Endometrium (tissue), 2 donors: ENCODE measurements at regions not wholly inside any gene's neighbourhood (a gene's known extent, or its start where the extent isn't known, plus 50 kb on each side); places are given as distances from the start of the nearest gene placed in this dataset.
"Not testable (repeated sequence)": the region's sequence is repeated elsewhere in the genome, so short reads cannot be mapped to it uniquely, and the experiment has no call there.

Source experiments
- FAIRE-seq: peaks from 2 replicates; lab custom pipeline; 2012; peaks lifted over from hg19 to GRCh38; lab: Jason Lieb, UNC
- donor health status: control.
- donor health status: control.

GRCh38 chr2:16750175-16750924, 84.7 kb upstream of the CYRIA start:
- no peak for FAIRE-seq

- FAIRE-seq, result not testable (repeated sequence)
Measured at GRCh38 chr2:16748511-16749266, 83.1 kb upstream of the CYRIA start.

- FAIRE-seq, result no peak
Measured at GRCh38 chr2:16747689-16748088, 82.1 kb upstream of the CYRIA start.

- no peak for FAIRE-seq
Measured at GRCh38 chr2:16747257-16747656, 81.6 kb upstream of the CYRIA start.

GRCh38 chr2:16746833-16747232, 81.2 kb upstream of the CYRIA start:
- FAIRE-seq, result no peak

GRCh38 chr2:16746329-16746728, 80.7 kb upstream of the CYRIA start:
- no peak for FAIRE-seq

- no peak for FAIRE-seq
Measured at GRCh38 chr2:16745466-16745865, 79.8 kb upstream of the CYRIA start.

GRCh38 chr2:16744521-16744920, 78.9 kb upstream of the CYRIA start:
- FAIRE-seq, result no peak

- FAIRE-seq, result no peak
Measured at GRCh38 chr2:16742026-16742425, 76.4 kb upstream of the CYRIA start.

GRCh38 chr2:16741498-16741897, 75.9 kb upstream of the CYRIA start:
- no peak for FAIRE-seq

GRCh38 chr2:16739778-16740581, 74.3 kb upstream of the CYRIA start:
- FAIRE-seq, result no peak

- no peak for FAIRE-seq
Measured at GRCh38 chr2:16738361-16739225, 73.0 kb upstream of the CYRIA start.

GRCh38 chr2:16737812-16738211, 72.2 kb upstream of the CYRIA start:
- no peak for FAIRE-seq

- FAIRE-seq, result no peak
Measured at GRCh38 chr2:16736633-16737032, 71.0 kb upstream of the CYRIA start.

GRCh38 chr2:16729335-16729734, 63.7 kb upstream of the CYRIA start:
- no peak for FAIRE-seq

- FAIRE-seq, result no peak
Measured at GRCh38 chr2:16728351-16729136, 62.9 kb upstream of the CYRIA start.

- FAIRE-seq, result not testable (repeated sequence)
Measured at GRCh38 chr2:16727849-16728248, 62.2 kb upstream of the CYRIA start.

- FAIRE-seq, result no peak
Measured at GRCh38 chr2:16727256-16727655, 61.6 kb upstream of the CYRIA start.

- FAIRE-seq, result no peak
Measured at GRCh38 chr2:16726577-16726976, 60.9 kb upstream of the CYRIA start.

- FAIRE-seq, result no peak
Measured at GRCh38 chr2:16726147-16726546, 60.5 kb upstream of the CYRIA start.

- no peak for FAIRE-seq
Measured at GRCh38 chr2:16725549-16725948, 59.9 kb upstream of the CYRIA start.
